ENCODE measurements at regions not wholly inside any gene's neighbourhood (a gene's known extent, or its start where the extent isn't known, plus 50 kb on each side); places are given as distances from the start of the nearest gene placed in this dataset.

DNA sequence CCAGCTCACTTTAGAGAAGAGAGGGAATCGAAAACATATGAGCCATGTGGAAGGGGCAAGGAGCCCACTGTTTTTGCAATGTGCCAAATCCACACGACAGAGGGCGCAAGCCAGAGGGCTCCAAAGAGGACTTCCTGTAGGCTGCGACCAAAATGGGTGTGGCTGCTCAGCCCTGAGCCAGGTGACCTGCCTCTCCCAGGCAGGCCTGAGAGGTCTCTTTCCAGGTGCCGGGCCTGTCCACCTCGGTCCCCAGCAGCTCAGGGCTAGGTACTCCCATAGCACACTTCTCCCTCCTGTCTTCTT, 153.8 kb downstream of the TTC32 start:
- H3K9me3 ChIP-seq = no peaks in the 10 kb centered on the region
- H3K27ac ChIP-seq = no peak overlapping the region
- H3K4me3 ChIP-seq = no peak overlapping the region
- DNase-seq = no peak
- H3K4me1 ChIP-seq (ENCODE audit: insufficient read depth) = no peaks in the 10 kb centered on the region
- TF ChIP-seq EP300 (IDR thresholded peaks at IDR 0.05) = no peak
- TF ChIP-seq POLR2A (IDR thresholded peaks at IDR 0.05) = no peak
- TF ChIP-seq CTCF (IDR thresholded peaks at IDR 0.05) = no peak
- WGBS, 3 donors = 90 to 95% (median 94%) methylated on average over 6 of the region's 6 CpGs
- intact Hi-C loops (cut with DNase I) = no loop called here
- H3K27me3 ChIP-seq = no peaks in the 10 kb centered on the region
- H3K36me3 ChIP-seq = no peaks in the 10 kb centered on the region

GRCh38 chr2:19747310-19748072, 154.3 kb downstream of the TTC32 start:
- no peaks in the 10 kb centered on the region for H3K9me3 ChIP-seq
- DNase-seq = no peak
- intact Hi-C loops (cut with DNase I) = no loop called here
- no peak overlapping the region for H3K4me3 ChIP-seq
- 77 to 79% (median 79%) methylated on average over 10 of the region's 10 CpGs for WGBS, 3 donors
- no peaks in the 10 kb centered on the region for H3K36me3 ChIP-seq
- TF ChIP-seq EP300 (IDR thresholded peaks at IDR 0.05) (no peak), CTCF (IDR thresholded peaks at IDR 0.05) (no peak), POLR2A (IDR thresholded peaks at IDR 0.05) (no peak)
- H3K4me1 ChIP-seq (ENCODE audit: insufficient read depth) = no peaks in the 10 kb centered on the region
- H3K27me3 ChIP-seq = no peaks in the 10 kb centered on the region
- no peak overlapping the region for H3K27ac ChIP-seq

DNA sequence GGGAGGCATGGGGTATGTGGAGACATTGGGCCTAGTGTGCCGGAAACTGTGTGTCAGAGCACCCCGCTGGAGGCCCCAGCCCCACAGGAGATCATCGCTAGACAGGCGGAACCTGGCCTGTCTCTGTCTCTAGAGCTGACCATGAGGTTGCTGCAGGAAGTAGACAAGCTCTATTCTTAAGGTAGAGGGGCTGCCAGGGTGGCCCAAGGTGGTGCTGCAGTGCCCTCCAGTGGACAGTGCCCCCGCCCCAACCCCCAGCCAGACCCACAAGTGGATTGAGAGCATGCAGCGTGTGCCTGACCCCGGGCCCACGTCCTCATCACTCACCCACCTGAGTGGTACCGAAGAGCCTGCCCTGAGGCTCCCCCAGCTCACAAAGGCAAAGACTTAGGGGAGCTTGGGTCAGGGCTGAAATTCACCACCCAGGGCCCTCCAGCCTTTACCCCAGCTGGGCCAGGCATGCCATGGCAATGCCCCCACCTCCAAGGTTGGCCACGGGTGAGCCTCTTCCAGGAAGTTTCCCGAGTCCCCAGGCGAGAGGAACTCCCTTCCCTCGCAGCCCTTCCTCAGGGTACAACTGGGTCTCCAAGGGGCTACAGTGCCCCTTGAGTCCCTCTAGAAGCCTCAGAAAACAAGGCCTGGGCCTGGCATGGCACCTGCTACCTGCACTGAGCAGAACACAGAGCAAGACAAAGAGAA, 155.0 kb downstream of the TTC32 start:
- TF ChIP-seq EP300 (IDR thresholded peaks at IDR 0.05) (no peak), POLR2A (IDR thresholded peaks at IDR 0.05) (no peak), CTCF (IDR thresholded peaks at IDR 0.05) (no peak)
- H3K9me3 ChIP-seq = no peaks in the 10 kb centered on the region
- H3K4me1 ChIP-seq (ENCODE audit: insufficient read depth) = no peaks in the 10 kb centered on the region
- H3K4me3 ChIP-seq = no peak overlapping the region
- H3K27ac ChIP-seq = no peak overlapping the region
- no peak for DNase-seq
- H3K36me3 ChIP-seq = no peaks in the 10 kb centered on the region
- no peaks in the 10 kb centered on the region for H3K27me3 ChIP-seq
- WGBS, 3 donors = 81 to 89% (median 88%) methylated on average over 9 to 13 of the region's 13 CpGs
- intact Hi-C loops (cut with DNase I) = no loop called here

DNA sequence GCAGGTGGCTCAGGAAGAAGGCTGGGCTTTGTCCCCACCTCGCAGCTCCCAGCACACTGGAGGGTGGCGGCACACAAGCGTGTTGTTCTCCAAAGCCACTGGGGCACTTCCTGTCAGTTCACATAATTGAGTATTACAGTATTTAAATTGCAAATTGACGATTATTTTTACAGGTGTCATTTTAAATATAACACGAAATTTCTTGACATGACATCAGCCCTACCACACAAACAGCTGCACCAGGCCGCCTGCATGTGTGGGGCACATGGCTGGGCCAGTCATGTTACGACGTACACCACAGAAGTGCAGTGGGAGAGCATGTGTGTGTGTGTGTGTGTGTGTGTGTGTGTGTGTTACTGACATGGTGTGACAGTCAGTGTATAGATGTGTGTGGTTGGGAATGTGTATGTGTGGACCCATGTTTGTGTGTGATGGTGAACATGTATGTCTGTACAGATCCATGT, 155.6 kb downstream of the TTC32 start:
- Histone ChIP-seq H3K9me3 (no peaks in the 10 kb centered on the region), H3K36me3 (no peaks in the 10 kb centered on the region), H3K27ac (no peak overlapping the region), H3K4me1 (ENCODE audit: insufficient read depth) (no peaks in the 10 kb centered on the region), H3K4me3 (no peak overlapping the region), H3K27me3 (no peaks in the 10 kb centered on the region)
- TF ChIP-seq EP300 (IDR thresholded peaks at IDR 0.05) = no peak
- TF ChIP-seq CTCF (IDR thresholded peaks at IDR 0.05) = no peak
- TF ChIP-seq POLR2A (IDR thresholded peaks at IDR 0.05) = no peak
- intact Hi-C loops (cut with DNase I) = no loop called here
- no peak for DNase-seq
- WGBS, 3 donors = 89 to 94% (median 92%) methylated on average over 8 of the region's 8 CpGs
